DOHH2 (cell line): ENCODE measurements at regions not wholly inside any gene's neighbourhood (a gene's known extent, or its start where the extent isn't known, plus 50 kb on each side); places are given as distances from the start of the nearest gene placed in this dataset.

Experiments used
- EZH2phosphoT487 ChIP-seq: fragments of 200-600 bp; sonication (generic); IDR thresholded peaks from 2 replicates; pipeline ENCODE4 v1.6.1; 2017; ENCODE audit warnings: borderline replicate concordance, mild to moderate bottlenecking, antibody characterized with exemption, low read length, moderate library complexity, mixed read lengths
- TF ChIP-seq, protein P1 (sequence below): fragments of 200-600 bp; sonication (generic); IDR thresholded peaks from one replicate; pipeline ENCODE4 v1.5.1; 2014; ENCODE audit warnings: antibody characterized with exemption, mild to moderate bottlenecking, low read depth, low read length; ENCODE audit not compliant: poor library complexity, severe bottlenecking

DNA sequence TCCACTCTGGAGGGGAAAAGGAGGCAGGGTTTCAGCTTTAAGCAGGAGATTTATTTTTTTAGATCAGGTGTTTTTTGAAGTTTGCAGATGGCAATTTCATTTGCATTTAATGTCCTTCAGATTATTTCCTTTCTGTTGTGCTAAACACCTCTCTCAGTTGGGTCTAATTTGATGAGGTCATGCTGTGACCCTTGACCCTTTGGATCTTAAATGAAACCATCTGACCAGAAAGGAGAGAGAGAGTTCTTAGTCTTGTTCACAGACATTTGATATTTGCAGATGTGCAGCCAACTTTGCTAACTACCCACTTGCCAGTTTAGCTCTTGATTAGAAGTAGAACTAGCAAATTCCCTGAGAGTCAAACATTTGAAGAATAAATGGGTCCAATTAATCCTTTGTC lies 101.5 kb upstream of the RAB11FIP2 start:
- TF ChIP-seq, protein P1, sequence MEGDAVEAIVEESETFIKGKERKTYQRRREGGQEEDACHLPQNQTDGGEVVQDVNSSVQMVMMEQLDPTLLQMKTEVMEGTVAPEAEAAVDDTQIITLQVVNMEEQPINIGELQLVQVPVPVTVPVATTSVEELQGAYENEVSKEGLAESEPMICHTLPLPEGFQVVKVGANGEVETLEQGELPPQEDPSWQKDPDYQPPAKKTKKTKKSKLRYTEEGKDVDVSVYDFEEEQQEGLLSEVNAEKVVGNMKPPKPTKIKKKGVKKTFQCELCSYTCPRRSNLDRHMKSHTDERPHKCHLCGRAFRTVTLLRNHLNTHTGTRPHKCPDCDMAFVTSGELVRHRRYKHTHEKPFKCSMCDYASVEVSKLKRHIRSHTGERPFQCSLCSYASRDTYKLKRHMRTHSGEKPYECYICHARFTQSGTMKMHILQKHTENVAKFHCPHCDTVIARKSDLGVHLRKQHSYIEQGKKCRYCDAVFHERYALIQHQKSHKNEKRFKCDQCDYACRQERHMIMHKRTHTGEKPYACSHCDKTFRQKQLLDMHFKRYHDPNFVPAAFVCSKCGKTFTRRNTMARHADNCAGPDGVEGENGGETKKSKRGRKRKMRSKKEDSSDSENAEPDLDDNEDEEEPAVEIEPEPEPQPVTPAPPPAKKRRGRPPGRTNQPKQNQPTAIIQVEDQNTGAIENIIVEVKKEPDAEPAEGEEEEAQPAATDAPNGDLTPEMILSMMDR: no peak
- TF ChIP-seq EZH2phosphoT487: no peak
